ENCODE measurements at regions not wholly inside any gene's neighbourhood (a gene's known extent, or its start where the extent isn't known, plus 50 kb on each side); places are given as distances from the start of the nearest gene placed in this dataset.

- TF ChIP-seq POLR2A (conservative IDR thresholded peaks at IDR 0.05): no peak
- TF ChIP-seq PTBP1 (IDR thresholded peaks at IDR 0.05; ENCODE audit: low read depth, low read length): no peak
- TF ChIP-seq TGIF2 (CRISPR knock-in tag; IDR thresholded peaks at IDR 0.05): no peak
- TF ChIP-seq ZNF408 (CRISPR knock-in tag; IDR thresholded peaks at IDR 0.05; ENCODE audit: low read depth): no peak
- TF ChIP-seq NFE2 (IDR thresholded peaks at IDR 0.05; ENCODE audit: low read depth): no peak
- TF ChIP-seq CTCF (IDR thresholded peaks at IDR 0.05 in 2 of 3, conservative IDR thresholded peaks at IDR 0.05 in 1 of 3; ENCODE audit: insufficient read depth in 2 of 3, low read depth in 1 of 3, low read length in 3 of 3): no peak
- TF ChIP-seq ZNF23 (CRISPR knock-in tag; IDR thresholded peaks at IDR 0.05): no peak
- no peak for TF ChIP-seq TEAD4 (IDR thresholded peaks at IDR 0.05; ENCODE audit: low read length)
- TF ChIP-seq TEAD4 (CRISPR knock-in tag; IDR thresholded peaks at IDR 0.05; ENCODE audit: borderline replicate concordance): no peak
- TF ChIP-seq RBBP5 (IDR thresholded peaks at IDR 0.05; ENCODE audit: borderline replicate concordance, insufficient read depth, low read length, poor library complexity, severe bottlenecking): no peak
Observed at GRCh38 chr6:40681622-40682021, 94.5 kb upstream of the LRFN2 start.
